Non-pigmented ciliary epithelial cell (primary cell): ENCODE measurements at regions not wholly inside any gene's neighbourhood (a gene's known extent, or its start where the extent isn't known, plus 50 kb on each side); places are given as distances from the start of the nearest gene placed in this dataset.
"Not testable (repeated sequence)": the region's sequence is repeated elsewhere in the genome, so short reads cannot be mapped to it uniquely, and the experiment has no call there.

ENCODE experiments used
- DNase-seq: peaks from one replicate; pipeline ENCODE4 v3.0.0-alpha.2; 2010; ENCODE audit warnings: low read depth

DNA sequence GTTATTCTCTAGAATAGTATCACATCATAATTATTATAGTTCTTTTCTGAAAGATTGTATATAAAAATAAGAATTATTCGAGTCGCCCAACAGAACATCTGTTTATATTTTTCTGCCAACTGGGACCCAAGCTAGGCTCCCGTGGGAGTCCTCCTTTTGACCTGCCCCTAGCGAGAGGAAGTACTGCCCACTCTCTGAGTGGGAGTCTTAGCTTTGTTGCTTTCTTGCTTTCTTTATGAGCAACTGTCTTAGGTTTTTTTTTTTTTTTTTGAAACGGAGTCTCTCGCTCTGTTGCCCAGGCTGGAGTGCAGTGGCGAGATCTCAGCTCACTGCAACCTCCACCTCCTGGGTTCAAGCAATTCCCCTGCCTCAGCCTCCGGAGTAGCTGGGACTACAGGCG, 202.0 kb upstream of the ZNF184 start:
- no peak for DNase-seq

DNA sequence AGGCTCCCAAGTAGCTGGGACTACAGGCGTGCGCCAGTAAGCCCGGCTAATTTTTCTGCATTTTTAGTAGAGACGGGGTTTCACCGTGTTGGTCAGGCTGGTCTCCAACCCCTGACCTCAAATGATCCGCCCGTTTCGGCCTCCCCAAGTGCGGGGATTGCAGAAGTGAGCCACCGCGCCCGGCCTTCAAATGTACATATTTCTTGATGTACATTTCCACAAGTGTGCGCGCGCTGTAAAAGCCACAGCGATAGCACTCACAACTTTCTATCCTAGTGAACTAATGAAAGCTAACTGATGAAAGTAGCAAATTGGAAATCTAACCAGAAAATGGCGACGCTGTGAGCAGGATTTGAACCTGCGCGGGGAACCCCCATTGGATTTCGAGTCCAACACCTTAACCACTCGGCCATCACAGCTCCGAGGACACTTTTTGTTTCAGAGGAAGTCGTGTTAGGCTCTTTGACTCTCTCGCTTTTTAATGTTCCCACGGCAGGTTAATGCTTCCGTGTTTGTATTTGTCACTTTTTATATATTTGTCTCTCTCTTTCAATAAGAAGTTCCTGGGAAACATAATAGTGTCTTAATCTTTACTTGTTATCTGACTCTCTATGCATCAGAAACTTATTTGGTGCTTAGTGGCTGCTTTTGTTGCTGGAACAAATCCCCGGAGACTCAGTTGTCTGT, 199.4 kb upstream of the ZNF184 start:
- DNase-seq, result peak; percentile 72

DNA sequence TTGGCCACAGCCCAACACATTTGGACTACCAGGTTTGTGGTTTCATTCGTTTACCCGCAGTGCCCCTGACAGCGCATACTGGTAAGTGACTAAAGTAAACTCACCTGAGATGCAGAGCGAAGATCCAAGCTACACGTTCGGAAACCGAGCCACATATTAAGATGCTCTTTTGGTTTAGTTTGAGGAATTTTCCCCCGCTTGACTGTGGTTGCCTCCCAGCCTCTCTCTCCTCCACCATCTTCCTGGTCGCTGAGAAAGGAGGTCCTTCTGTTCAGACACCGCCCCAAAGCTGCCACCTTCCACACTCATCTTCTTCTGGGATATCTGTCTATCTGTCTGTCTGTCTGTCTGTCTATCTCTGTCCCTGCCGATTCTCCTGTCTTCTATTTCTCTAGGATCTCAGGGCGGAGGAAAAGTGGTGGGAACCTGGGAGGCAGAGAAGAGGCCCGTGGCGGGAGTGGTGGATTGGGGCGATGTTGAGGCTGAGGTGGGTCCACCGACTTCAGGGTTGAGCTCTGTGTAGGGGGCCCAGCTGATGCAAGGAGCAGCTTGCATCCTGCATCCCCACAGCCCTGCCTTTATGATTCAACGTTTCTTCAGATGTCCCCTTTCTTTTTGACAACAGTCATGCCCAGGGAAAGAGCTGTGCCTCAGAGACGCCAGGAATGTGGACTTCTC, 196.9 kb upstream of the ZNF184 start:
- DNase-seq, result no peak

DNA sequence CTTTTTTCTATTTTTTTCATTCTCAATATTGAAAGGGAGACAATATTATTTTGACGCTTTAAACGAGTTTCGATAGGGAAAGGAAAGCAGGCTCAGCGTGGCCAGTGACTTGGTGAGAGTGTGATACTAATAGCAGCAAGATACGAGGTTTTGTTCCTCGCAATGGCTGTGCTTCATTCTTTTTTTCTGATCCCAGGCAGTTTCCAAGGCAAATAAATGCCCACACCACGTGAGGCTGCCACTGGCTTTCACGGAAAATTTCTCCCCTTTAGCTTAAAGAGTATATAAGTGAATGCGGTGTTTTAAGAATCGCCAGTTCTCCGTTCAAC, 196.4 kb upstream of the ZNF184 start:
- DNase-seq, result no peak

DNA sequence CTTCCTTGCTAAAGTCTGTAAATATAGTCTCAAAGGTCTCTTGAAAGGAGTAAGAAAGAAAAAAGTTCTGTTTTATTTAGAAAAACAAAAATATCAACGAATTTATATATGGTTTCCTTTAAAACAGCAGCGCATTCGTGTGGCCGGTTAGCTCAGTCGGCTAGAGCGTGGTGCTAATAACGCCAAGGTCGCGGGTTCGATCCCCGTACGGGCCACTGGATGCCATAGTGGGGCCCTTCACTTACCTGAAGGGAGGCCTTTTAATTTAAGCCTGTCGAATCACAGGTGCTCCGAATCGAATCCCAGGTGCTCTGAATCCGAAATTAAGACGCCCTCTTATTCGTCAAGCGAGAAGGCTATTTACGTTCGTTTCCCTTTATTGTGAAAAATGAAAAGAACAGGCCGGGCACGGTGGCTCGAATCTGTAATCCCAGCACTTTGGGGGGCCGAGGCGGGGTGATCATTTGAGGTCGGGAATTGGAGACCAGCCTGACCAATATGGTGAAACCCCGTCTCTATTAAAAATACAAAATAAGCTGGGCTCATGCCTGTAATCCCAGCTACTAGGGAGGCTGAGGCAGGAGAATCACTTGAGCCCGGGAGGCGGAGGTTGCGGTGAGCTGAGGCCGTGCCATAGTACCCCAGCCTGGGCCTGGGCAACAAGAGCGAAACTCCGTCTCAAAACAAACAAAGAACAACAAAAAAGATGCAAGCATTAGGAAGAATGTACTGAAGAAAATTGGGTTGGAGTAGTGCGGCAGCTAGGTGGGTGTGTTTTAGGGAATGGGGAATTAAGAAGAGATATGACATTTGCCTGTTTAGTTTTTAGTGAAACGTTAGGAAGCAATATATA, 195.8 kb upstream of the ZNF184 start:
- no peak for DNase-seq

DNA sequence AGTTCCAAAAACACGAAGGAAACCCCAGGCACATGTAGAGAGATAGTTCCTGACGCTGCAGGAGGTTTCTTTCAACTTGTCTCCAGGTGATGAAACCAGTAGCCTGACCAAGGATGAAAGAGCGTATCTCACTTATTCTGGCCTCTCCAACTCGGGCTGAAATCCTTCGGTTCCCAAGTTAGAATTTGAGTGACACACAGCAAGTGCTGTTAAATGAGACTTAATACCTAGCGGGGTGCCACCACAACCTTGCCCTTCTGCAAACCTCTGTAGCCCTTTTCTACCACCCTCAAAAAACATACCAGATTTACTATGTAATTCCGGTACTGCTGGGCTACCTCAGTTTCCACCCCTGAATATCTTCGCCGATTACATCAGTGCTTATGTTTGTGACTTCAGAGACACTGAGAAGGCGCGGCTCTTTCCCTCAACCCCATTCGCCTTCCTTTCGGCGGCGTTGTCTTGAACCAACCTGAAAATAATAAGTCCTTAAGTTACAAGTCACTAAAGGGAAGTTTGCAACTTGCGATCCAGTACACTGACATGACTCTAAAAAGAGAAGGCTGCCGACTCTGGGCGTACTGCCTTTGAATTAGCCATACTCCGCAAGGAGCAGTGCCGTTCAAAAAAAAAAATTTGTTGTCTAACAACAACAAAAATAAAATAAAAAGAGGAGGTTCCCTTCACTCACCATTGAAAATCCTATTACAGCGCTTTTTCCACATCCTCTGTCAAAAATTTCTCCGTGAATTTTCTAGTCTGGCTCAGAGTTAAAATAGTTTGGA, 194.9 kb upstream of the ZNF184 start:
- no peak for DNase-seq

DNA sequence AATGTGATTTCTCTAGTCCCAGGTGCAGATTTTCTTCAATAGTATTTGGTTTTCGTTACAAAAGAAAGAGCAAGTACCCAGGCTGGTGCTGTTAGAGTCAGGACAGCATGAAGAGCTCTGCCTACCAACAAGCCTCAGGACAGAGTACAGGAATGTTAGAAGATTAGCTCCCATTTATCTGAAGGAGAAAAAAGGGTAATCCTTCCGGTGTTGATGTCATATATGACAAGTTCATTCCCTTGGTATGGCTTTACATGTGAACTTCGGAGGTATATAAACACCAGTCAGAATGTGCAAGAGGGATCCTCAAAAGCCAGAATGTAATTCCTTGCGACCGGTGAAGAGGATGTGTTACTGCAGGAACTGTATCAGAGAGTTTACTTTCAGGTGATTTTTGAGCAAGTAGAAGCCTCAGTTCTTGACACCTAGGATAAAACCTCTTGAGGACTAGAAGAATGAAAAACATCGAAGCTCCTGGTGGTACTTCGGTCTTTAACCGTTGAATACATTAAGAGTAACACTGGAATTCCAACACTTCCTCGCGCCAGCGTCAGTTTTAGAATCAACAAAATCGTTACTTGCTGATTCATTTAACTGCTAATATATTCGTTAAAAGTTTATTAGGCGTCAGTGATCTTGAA, 194.2 kb upstream of the ZNF184 start:
- no peak for DNase-seq

DNA sequence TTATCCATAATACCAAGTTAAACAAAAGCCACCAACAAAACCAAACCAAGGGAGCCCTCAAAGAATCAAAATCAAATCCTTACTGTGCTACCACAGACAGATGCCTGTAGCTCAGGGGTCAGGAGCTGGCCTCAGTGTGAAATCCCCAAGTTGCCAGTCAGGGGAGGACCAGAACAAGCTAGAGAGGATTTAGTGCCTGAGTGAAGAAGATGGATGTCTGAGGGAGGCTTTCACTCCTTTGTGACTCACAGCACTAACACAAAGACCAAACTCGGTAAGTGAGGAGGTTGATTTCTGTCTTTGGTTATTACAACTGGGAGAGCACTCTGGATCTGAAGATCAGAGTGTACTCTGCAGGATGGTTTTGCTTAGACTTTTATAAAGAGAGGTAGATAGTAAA, 189.9 kb upstream of the ZNF184 start:
- DNase-seq, result no peak

DNA sequence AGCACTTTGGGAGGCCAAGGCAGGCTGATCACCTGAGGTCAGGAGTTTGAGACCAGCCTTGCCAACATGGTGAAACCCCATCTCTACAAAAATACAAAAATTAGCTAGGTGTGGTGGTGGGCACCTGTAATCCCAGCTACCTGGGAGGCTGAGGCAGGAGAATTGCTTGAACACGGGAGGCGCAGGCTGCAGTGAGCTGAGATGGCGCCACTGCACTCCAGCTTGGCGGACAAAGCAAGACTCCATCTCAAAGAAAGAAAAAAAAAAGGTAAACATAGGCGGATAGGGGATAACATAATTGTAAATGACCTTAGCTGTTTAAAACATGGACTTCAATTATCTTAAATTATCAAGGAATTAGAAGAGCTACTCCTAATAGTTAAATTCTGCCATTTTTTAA, 189.3 kb upstream of the ZNF184 start:
- DNase-seq, result not testable (repeated sequence)

DNA sequence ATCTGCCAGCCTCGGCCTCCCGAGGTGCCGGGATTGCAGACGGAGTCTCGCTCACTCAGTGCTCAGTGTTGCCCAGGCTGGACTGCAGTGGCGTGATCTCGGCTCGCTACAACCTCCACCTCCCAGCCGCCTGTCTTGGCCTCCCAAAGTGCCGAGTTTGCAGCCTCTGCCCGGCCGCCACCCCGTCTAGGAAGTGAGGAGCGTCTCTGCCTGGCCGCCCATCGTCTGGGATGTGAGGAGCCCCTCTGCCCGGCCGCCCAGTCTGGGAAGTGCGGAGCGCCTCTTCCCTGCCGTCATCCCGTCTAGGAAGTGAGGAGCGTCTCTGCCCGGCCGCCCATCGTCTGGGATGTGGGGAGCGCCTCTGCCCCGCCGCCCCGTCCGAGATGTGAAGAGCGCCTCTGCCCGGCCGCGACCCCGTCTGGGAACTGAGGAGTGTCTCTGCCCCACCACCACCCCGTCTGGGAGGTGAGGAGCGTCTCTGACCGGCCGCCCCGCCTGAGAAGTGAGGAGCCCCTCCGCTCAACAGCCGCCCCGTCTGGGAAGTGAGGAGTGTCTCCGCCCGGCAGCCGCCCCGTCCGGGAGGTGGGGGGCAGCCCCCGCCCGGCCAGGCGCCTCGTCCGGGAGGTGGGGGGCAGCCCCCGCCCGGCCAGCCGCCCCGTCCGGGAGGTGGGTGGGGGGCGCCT, 180.4 kb upstream of the ZNF184 start:
- DNase-seq, result not testable (repeated sequence)

DNA sequence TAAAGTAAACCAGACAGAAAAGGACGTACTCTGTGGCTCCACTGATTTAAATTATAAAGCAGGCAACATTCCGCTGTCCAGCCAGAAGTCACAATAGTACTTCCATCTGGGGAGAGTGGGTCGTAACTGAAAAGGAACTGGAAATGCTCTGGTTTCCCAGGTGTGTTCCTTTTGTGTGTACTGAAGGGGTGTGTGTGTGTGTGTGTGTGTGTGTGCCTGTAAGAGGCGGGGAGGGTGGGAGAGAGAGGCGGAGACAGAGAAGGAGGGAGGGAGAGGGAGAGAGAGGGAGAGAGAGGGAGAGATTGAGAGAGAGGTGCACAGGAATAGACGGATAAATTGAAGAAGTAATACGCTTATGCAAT, 178.4 kb upstream of the ZNF184 start:
- no peak for DNase-seq

DNA sequence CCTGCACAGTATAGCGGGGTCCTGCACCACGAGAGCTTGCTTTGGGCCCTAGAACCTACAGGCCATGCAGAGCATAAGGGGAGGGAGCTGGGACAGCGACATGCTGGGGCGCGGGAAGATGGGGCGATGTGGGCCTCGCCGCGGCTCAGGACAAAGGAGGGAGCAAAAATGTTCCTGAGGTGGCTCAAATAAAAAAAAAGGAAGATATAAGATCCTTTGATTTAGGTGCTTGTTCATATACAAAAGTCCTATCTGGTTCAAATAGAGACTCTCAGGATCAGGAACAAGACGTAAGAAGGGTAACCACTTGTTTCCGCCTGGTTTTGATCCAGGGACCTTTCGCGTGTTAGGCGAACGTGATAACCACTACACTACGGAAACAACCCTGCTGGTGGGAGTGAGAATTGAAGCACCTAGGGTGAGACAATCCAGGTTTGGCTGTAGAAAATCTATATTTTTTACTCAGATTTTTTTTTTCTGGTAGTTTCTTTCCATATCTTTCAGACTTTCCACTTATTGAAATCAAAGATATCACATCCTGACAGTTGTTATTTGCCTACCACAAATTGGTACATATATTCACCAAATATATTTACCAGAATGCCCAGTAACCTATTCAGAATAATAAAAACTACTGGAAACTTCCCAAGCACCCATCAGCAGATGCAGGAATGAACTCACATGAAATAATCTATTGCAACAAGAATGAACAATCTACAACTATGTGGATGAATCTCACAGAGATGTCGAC, 177.9 kb upstream of the ZNF184 start:
- DNase-seq, result peak; percentile 74

DNA sequence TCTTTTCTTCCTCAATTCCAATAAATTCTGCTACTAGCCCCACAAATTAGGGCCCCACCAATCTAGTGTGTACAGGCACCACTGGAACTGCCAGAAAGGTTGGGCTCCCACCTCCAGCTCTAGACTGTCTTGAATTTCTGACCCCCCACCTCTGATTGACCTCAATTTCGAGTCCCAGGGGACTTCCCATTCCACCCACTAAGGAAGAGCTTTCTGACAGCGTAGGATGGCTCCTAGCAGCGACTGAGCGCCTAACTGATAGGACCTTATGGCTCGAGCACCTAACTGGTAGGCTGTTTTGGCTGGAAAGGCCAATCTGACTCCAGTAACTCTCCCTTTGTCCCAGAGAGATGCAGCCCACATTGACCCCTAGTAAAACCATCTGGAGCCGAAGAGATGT, 171.6 kb upstream of the ZNF184 start:
- no peak for DNase-seq

DNA sequence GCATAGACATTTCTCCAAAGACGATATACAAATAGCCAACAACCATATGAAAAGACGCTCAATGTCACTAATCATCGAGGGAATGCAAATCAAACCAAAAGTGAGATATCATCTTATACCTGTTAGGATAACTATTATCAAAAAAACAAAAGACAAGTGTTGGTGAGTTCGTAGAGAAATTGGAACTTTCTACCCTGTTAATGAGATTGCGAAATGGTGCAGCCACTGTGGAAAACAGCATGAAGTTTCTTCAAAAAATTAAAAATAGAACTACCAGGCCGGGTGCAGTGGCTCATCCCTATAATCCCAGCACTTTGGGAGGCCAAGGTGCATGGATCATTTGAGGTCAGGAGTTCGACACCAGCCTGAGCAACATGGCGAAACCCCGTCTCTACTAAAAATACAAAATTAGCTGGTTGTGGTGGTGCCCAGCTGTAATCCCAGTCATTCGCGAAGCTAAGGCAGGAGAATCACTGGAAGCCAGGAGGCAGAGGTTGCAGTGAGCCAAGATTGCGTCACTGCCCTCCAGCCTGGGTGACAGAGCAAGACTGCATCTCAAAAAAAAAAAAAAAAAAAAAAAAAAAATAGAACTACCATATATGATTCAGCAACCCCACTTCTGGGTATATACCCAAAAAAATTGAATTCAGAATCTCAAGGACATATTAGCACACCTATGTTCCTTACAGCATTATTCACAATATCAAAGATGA, 170.0 kb upstream of the ZNF184 start:
- DNase-seq, result no peak

DNA sequence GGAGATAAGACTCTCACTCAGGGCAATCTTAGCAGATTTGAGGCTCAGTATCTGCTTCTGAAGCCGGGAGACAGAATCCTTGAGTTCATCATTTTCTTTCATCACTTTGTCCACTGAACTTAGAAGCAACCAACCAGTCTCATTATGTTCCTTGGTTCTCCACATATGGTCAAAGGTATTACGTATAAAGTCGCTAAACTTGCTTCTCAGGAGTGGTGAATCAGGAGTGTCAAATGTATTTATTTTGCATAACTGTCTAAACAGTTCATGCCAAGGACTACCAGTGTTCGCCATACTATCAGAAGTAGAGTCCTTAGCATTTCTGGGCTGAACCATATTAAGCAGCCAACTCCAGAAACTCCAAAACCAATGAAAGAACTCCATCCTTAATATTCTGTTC, 163.0 kb upstream of the ZNF184 start:
- DNase-seq, result not testable (repeated sequence)

DNA sequence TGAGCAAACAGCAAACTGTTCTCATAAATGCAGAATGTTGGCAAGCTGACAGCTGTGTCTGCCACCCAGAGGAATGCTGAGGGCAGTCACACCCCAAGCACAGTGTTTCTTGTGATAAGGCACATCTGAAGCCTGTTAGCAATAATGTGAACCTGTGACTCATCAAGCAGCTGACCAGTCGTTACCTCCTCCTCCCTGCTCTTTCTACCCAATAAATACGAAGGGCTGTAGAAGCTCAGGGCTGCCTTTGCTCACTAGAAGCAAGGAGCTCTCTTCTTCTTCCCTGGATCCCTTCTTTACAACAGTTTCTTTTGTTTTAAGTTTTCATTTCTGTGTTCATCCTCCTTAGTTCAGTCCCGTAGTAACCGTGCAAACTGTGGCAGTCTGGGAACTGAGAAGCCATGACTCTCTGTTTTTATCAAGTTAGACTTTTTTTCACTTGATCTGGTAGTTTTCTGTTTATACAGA, 160.3 kb upstream of the ZNF184 start:
- DNase-seq, result not testable (repeated sequence)

DNA sequence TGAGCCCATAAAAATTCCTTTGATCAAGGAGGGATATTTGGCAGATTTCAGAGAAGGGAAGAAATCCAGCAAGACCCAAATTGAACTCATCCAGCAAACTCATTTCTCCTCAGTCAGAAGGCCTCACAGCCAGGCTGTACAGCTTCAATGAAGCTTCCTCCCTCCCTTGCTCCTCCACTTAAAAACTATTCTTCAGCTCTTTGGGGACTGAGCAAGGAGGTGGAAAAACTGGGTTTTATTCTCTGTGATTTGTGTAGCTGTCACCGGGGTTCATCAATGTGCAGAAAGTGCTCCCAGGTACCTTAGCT, 158.7 kb upstream of the ZNF184 start:
- no peak for DNase-seq

DNA sequence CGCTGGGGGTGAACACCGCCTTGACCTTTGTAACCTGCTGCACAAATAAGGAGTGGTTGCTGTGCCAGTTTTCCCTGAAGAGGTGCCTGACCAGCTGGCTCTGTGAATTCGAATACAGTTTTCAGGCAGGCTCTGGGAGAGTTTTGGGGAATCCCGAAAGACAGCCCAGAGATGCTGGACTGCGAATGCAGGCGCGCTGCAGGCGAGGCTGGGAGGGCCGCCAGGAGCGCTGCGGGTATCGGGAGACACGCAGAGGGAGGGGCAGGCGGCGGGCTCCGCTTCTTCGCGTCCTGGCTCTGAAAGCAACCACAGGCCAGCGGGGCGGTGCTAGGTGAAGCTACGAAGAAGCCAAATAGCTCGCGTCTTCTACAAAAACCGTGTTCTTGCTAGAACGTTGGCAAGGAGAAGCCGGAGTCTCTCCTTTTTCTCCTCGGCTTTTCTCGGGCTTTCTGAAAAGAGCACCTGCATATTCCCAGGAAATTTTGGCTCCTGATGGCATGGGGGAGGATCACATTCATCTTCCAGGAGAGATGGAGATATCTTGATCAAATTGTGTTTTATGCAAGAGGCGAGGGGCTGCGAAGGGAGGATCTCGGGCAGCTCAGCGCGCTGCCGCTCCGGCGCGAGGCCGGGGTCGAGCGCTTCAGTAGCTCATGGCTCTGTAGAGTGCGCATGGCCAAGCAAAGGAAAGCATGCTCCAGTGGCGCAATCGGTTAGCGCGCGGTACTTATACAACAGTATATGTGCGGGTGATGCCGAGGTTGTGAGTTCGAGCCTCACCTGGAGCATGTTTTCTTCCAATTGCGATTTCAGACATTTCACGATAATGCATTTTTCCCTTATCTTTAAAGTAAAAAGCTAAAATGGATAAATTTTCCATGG, 158.1 kb upstream of the ZNF184 start:
- DNase-seq, result no peak

DNA sequence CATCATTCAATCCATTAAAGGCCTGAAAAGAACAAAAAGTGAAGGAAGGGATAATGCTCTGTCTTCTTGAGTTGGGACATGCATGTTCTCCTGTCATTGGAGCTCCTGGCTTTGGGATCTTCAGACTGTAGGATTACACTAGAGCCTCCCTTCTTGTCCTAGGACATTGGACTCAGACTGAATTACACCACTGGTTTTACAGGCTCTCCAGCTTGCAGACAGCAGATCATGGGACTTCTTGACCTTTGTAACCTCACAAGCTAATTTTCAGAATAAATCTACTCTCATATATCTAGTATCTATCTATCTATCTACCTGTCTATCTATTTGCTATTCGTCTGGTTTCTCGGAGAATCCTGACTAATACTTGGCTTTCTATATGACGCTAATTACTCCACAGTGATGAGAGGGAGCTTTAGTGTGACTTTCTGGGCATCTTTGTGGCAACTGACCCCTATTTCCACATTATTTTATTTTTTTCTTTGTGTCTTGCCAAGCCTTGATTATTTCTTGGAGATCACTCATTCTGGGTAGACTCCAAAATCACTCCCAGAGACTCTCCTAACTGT, 151.9 kb upstream of the ZNF184 start:
- no peak for DNase-seq
